Glutamatergic neuron (in vitro differentiated cells): ENCODE measurements at regions not wholly inside any gene's neighbourhood (a gene's known extent, or its start where the extent isn't known, plus 50 kb on each side); places are given as distances from the start of the nearest gene placed in this dataset.

Source experiments
- DNase-seq: peaks from one replicate; pipeline ENCODE4 v3.0.0; 2022
- H3K27ac Mint-ChIP-seq: one replicate; pipeline ENCODE4 v1.8.0; 2020; ENCODE audit warnings: mild to moderate bottlenecking, mixed read lengths, inconsistent platforms; ENCODE audit not compliant: unreplicated experiment
- H3K27me3 Mint-ChIP-seq: one replicate; pipeline ENCODE4 v1.8.0; 2020; ENCODE audit warnings: mild to moderate bottlenecking, moderate library complexity, mixed read lengths, inconsistent platforms; ENCODE audit not compliant: unreplicated experiment
- H3K36me3 Mint-ChIP-seq: one replicate; pipeline ENCODE4 v1.8.0; 2020; ENCODE audit warnings: mild to moderate bottlenecking, mixed read lengths, inconsistent platforms; ENCODE audit not compliant: unreplicated experiment
- H3K4me1 Mint-ChIP-seq: one replicate; pipeline ENCODE4 v1.8.0; 2020; ENCODE audit warnings: mild to moderate bottlenecking, low read depth, mixed read lengths, inconsistent platforms; ENCODE audit not compliant: unreplicated experiment
- H3K4me3 Mint-ChIP-seq: one replicate; pipeline ENCODE4 v1.8.0; 2020; ENCODE audit warnings: mild to moderate bottlenecking, mixed read lengths, inconsistent platforms; ENCODE audit not compliant: unreplicated experiment
- H3K9me3 Mint-ChIP-seq: one replicate; pipeline ENCODE4 v1.8.0; 2020; ENCODE audit warnings: mild to moderate bottlenecking, moderate library complexity, mixed read lengths, inconsistent platforms; ENCODE audit not compliant: unreplicated experiment
- CTCF ChIP-seq: fragments of 200-600 bp; sonication (generic); IDR thresholded peaks from one replicate; pipeline ENCODE4 v1.5.0; 2021; ENCODE audit not compliant: partially characterized antibody, unreplicated experiment

- Mint-ChIP-seq H3K9me3 (no peaks in the 10 kb centered on the region), H3K4me3 (no peak overlapping the region), H3K27me3 (no peaks in the 10 kb centered on the region), H3K36me3 (peaks cover 5% of the 10 kb centered on the region), H3K27ac (no peak overlapping the region), H3K4me1 (peaks cover 5% of the 10 kb centered on the region)
- no peak for TF ChIP-seq CTCF
- DNase-seq, result no peak
Observed at GRCh38 chr5:107127878-107128277, 542.9 kb downstream of the EFNA5 start.

GRCh38 chr5:107126341-107126740 lies 544.4 kb downstream of the EFNA5 start:
- no peak overlapping the region for H3K4me3 Mint-ChIP-seq
- no peaks in the 10 kb centered on the region for H3K36me3 Mint-ChIP-seq
- DNase-seq, result no peak
- peaks cover 6% of the 10 kb centered on the region for H3K4me1 Mint-ChIP-seq
- no peaks in the 10 kb centered on the region for H3K27me3 Mint-ChIP-seq
- H3K9me3 Mint-ChIP-seq, result no peaks in the 10 kb centered on the region
- no peak for TF ChIP-seq CTCF
- no peak overlapping the region for H3K27ac Mint-ChIP-seq

- peaks cover 6% of the 10 kb centered on the region for H3K4me1 Mint-ChIP-seq
- TF ChIP-seq CTCF, result no peak
- H3K27me3 Mint-ChIP-seq, result no peaks in the 10 kb centered on the region
- H3K36me3 Mint-ChIP-seq, result no peaks in the 10 kb centered on the region
- H3K27ac Mint-ChIP-seq, result no peak overlapping the region
- H3K4me3 Mint-ChIP-seq, result no peak overlapping the region
- no peaks in the 10 kb centered on the region for H3K9me3 Mint-ChIP-seq
- DNase-seq, result no peak
Observed at GRCh38 chr5:107124376-107124775, 546.4 kb downstream of the EFNA5 start.

- Mint-ChIP-seq H3K27ac (no peak overlapping the region), H3K9me3 (no peaks in the 10 kb centered on the region), H3K4me1 (peaks cover 5% of the 10 kb centered on the region), H3K4me3 (no peak overlapping the region), H3K36me3 (no peaks in the 10 kb centered on the region), H3K27me3 (no peaks in the 10 kb centered on the region)
- TF ChIP-seq CTCF, result no peak
- no peak for DNase-seq
Observed at GRCh38 chr5:107123014-107123413, 547.7 kb downstream of the EFNA5 start.

GRCh38 chr5:107121793-107122519 lies 548.8 kb downstream of the EFNA5 start:
- TF ChIP-seq CTCF, result no peak
- no peak for DNase-seq
- no peaks in the 10 kb centered on the region for H3K27me3 Mint-ChIP-seq
- H3K9me3 Mint-ChIP-seq, result no peaks in the 10 kb centered on the region
- no peak overlapping the region for H3K27ac Mint-ChIP-seq
- H3K36me3 Mint-ChIP-seq, result no peaks in the 10 kb centered on the region
- H3K4me3 Mint-ChIP-seq, result no peak overlapping the region
- H3K4me1 Mint-ChIP-seq, result peaks cover 5% of the 10 kb centered on the region
